ENCODE measurements at regions not wholly inside any gene's neighbourhood (a gene's known extent, or its start where the extent isn't known, plus 50 kb on each side); places are given as distances from the start of the nearest gene placed in this dataset.

DNA sequence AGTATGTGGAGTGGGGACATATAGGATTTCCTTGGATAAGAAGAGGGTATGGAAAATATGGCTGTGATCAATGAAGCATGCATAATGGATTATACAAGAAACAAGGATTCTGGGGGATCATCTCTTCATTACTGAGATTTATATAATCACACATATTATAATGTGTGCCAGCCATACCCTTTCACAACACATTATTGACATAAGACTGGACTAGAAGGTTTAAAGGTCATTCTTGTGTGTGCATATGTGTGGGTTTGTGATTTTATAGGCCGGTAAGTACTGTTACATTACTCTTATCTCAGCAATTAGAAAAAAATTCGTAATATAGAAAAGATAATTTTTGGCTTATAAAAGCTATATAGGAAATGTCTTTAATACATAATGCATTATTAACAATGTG is 62.2 kb upstream of the DCC start (continued):
- TF ChIP-seq SAP30 (IDR thresholded peaks at IDR 0.05; ENCODE audit: insufficient read depth, insufficient replicate concordance, low read length), result no peak
- TF ChIP-seq, protein P1, sequence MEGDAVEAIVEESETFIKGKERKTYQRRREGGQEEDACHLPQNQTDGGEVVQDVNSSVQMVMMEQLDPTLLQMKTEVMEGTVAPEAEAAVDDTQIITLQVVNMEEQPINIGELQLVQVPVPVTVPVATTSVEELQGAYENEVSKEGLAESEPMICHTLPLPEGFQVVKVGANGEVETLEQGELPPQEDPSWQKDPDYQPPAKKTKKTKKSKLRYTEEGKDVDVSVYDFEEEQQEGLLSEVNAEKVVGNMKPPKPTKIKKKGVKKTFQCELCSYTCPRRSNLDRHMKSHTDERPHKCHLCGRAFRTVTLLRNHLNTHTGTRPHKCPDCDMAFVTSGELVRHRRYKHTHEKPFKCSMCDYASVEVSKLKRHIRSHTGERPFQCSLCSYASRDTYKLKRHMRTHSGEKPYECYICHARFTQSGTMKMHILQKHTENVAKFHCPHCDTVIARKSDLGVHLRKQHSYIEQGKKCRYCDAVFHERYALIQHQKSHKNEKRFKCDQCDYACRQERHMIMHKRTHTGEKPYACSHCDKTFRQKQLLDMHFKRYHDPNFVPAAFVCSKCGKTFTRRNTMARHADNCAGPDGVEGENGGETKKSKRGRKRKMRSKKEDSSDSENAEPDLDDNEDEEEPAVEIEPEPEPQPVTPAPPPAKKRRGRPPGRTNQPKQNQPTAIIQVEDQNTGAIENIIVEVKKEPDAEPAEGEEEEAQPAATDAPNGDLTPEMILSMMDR (IDR thresholded peaks at IDR 0.05; ENCODE audit: control extremely low read depth in 1 of 3, insufficient read depth in 1 of 3, low read depth in 1 of 3, low read length in 3 of 3), result no peak
